Esophagus squamous epithelium (tissue), 5 donors: ENCODE measurements at regions not wholly inside any gene's neighbourhood (a gene's known extent, or its start where the extent isn't known, plus 50 kb on each side); places are given as distances from the start of the nearest gene placed in this dataset.

Experiments
- DNase-seq: peaks from one replicate; lab custom pipeline; 2025; lab: John Stamatoyannopoulos, UW
- H3K27ac ChIP-seq, 4 donors: fragments of 200-600 bp; sonication (generic); one replicate each; pipeline ENCODE4 v1.5.1; 2016 to 2019; ENCODE audit warnings: mild to moderate bottlenecking in 1 of 4
- H3K27me3 ChIP-seq, 4 donors: fragments of 200-600 bp; sonication (generic); 1 replicate in 3 of 4; 2 replicates in 1 of 4; pipeline versions ENCODE4 v1.5.1 to v1.6.0; 2017 to 2021; ENCODE audit warnings: antibody characterized with exemption in 1 of 4
- H3K36me3 ChIP-seq, 3 donors: fragments of 200-600 bp; sonication (generic); one replicate each; pipeline ENCODE4 v1.5.1; 2016 to 2019
- H3K4me1 ChIP-seq, 3 donors: fragments of 200-600 bp; sonication (generic); one replicate each; pipeline ENCODE4 v1.5.1; 2017 to 2019
- H3K4me3 ChIP-seq, 4 donors: fragments of 200-600 bp; sonication (generic); 1 replicate in 3 of 4; 2 replicates in 1 of 4; pipeline ENCODE4 v1.5.1; 2016 to 2019; ENCODE audit warnings: mild to moderate bottlenecking in 2 of 4, moderate library complexity in 1 of 4
- H3K9me3 ChIP-seq, 3 donors: fragments of 200-600 bp; sonication (generic); one replicate each; pipeline ENCODE4 v1.5.1; 2016 to 2019
- CTCF ChIP-seq, 6 experiments: fragments of 450-650 bp in 4 of 6; fragments of 200-600 bp in 2 of 6; sonication (generic) in 2 of 6; IDR thresholded peaks; one replicate each; pipeline ENCODE4 v1.5.1; 2016 to 2019; ENCODE audit warnings: antibody characterized with exemption in 6 of 6, mild to moderate bottlenecking in 4 of 6, moderate library complexity in 4 of 6
- POLR2A ChIP-seq, 4 donors: fragments of 450-650 bp; IDR thresholded peaks; one replicate each; pipeline ENCODE4 v1.6.1; 2017; ENCODE audit warnings: antibody characterized with exemption in 4 of 4, mild to moderate bottlenecking in 4 of 4, moderate library complexity in 3 of 4
- WGBS, 2 donors: methylation state at CpG; one replicate each; pipeline ENCODE4 v1.1.5; 2018; 5-methylcytosine and 5-hydroxymethylcytosine counted together
- intact Hi-C: fragments of 100-400 bp; cut with DNase I; formaldehyde crosslinking; loops from one replicate; pipeline ENCODE4 v1.15.0; 2022
- donor health status: DM: yes; HTN: yes; CAD: no.

- TF ChIP-seq CTCF (IDR thresholded peaks at IDR 0.05) (no peak), POLR2A (IDR thresholded peaks at IDR 0.05) (no peak)
- Histone ChIP-seq H3K27me3 (peaks cover 0 to 5% (median 0%) of the 10 kb centered on the region in 4 donors), H3K4me1 (no peaks in the 10 kb centered on the region), H3K36me3 (no peaks in the 10 kb centered on the region), H3K27ac (no peak overlapping the region), H3K9me3 (no peaks in the 10 kb centered on the region), H3K4me3 (no peak overlapping the region)
- DNase-seq: no peak
- 84 to 85% methylated on average over 8 to 28 of the region's 39 CpGs for WGBS, 2 donors
- intact Hi-C loops: no loop called here
Measured at GRCh38 chrX:112380541-112381278, 298.1 kb upstream of the TRPC5 start.

GRCh38 chrX:112377481-112377880, 294.9 kb upstream of the TRPC5 start:
- 40 to 71% methylated on average over 1 to 3 of the region's 3 CpGs for WGBS, 2 donors
- TF ChIP-seq POLR2A (IDR thresholded peaks at IDR 0.05) (no peak), CTCF (IDR thresholded peaks at IDR 0.05) (no peak)
- no peak overlapping the region for H3K4me3 ChIP-seq
- H3K27ac ChIP-seq: no peak overlapping the region
- H3K36me3 ChIP-seq: no peaks in the 10 kb centered on the region
- intact Hi-C loops: no loop called here
- no peaks in the 10 kb centered on the region for H3K9me3 ChIP-seq
- H3K4me1 ChIP-seq: no peaks in the 10 kb centered on the region
- DNase-seq: no peak
- H3K27me3 ChIP-seq: no peaks in the 10 kb centered on the region

- 44 to 56% methylated on average over 3 of the region's 3 CpGs for WGBS, 2 donors
Measured at GRCh38 chrX:112368371-112368770, 285.8 kb upstream of the TRPC5 start.

GRCh38 chrX:112367065-112367464, 284.5 kb upstream of the TRPC5 start:
- no peaks in the 10 kb centered on the region for H3K27me3 ChIP-seq
- no peak overlapping the region for H3K4me3 ChIP-seq
- TF ChIP-seq POLR2A (IDR thresholded peaks at IDR 0.05) (no peak), CTCF (IDR thresholded peaks at IDR 0.05) (no peak)
- DNase-seq: no peak
- intact Hi-C loops: no loop called here
- H3K4me1 ChIP-seq: no peaks in the 10 kb centered on the region
- H3K9me3 ChIP-seq: no peaks in the 10 kb centered on the region
- WGBS, 2 donors: 88 to 90% methylated on average over 1 of the region's 1 CpG
- no peaks in the 10 kb centered on the region for H3K36me3 ChIP-seq
- H3K27ac ChIP-seq: no peak overlapping the region

More at GRCh38 chrX:112368371-112368770, 285.8 kb upstream of the TRPC5 start:
- H3K4me3 ChIP-seq: no peak overlapping the region
- intact Hi-C loops: no loop called here
- no peaks in the 10 kb centered on the region for H3K9me3 ChIP-seq
- H3K36me3 ChIP-seq: no peaks in the 10 kb centered on the region
- H3K4me1 ChIP-seq: no peaks in the 10 kb centered on the region
- H3K27me3 ChIP-seq: no peaks in the 10 kb centered on the region
- DNase-seq: no peak
- H3K27ac ChIP-seq: no peak overlapping the region
- TF ChIP-seq CTCF (IDR thresholded peaks at IDR 0.05): no peak

- no peaks in the 10 kb centered on the region for H3K9me3 ChIP-seq
- H3K4me1 ChIP-seq: no peaks in the 10 kb centered on the region
- no peak for DNase-seq
- intact Hi-C loops: no loop called here
- TF ChIP-seq CTCF (IDR thresholded peaks at IDR 0.05): no peak
- no peak for TF ChIP-seq POLR2A (IDR thresholded peaks at IDR 0.05)
- H3K36me3 ChIP-seq: no peaks in the 10 kb centered on the region
- no peak overlapping the region for H3K27ac ChIP-seq
- H3K27me3 ChIP-seq: no peaks in the 10 kb centered on the region
- no peak overlapping the region for H3K4me3 ChIP-seq
- WGBS, 2 donors: 12 to 38% methylated on average over 1 of the region's 1 CpG
Measured at GRCh38 chrX:112359906-112360305, 277.3 kb upstream of the TRPC5 start.
